ENCODE measurements at regions not wholly inside any gene's neighbourhood (a gene's known extent, or its start where the extent isn't known, plus 50 kb on each side); places are given as distances from the start of the nearest gene placed in this dataset.
"Not testable (repeated sequence)": the region's sequence is repeated elsewhere in the genome, so short reads cannot be mapped to it uniquely, and the experiment has no call there.

- H3K4me1 Mint-ChIP-seq = no peaks in the 10 kb centered on the region
- H3K27ac Mint-ChIP-seq = no peak overlapping the region
- peaks cover 0 to 25% (median 10%) of the 10 kb centered on the region in 9 donors for H3K9me3 Mint-ChIP-seq
- DNase-seq = no peak
- peaks cover 0 to 7% (median 6%) of the 10 kb centered on the region in 3 donors for H3K36me3 Mint-ChIP-seq
- peaks cover 15 to 57% (median 29%) of the 10 kb centered on the region in 5 donors for H3K27me3 Mint-ChIP-seq
- H3K4me3 Mint-ChIP-seq = no peak overlapping the region
- ATAC-seq = no peak
- POLR2A ChIA-PET = no interaction called here
These were observed 103.6 kb upstream of the GALNT18 start for GRCh38 chr11:11725438-11725837.

GRCh38 chr11:11724994-11725393 lies 103.2 kb upstream of the GALNT18 start:
- no peak overlapping the region for H3K4me3 Mint-ChIP-seq
- DNase-seq (no peak), ATAC-seq (no peak)
- peaks cover 0 to 7% (median 6%) of the 10 kb centered on the region in 3 donors for H3K36me3 Mint-ChIP-seq
- H3K4me1 Mint-ChIP-seq = no peaks in the 10 kb centered on the region
- peaks cover 15 to 53% (median 29%) of the 10 kb centered on the region in 5 donors for H3K27me3 Mint-ChIP-seq
- POLR2A ChIA-PET = no interaction called here
- no peak overlapping the region for H3K27ac Mint-ChIP-seq
- H3K9me3 Mint-ChIP-seq = peaks cover 0 to 27% (median 10%) of the 10 kb centered on the region in 9 donors

GRCh38 chr11:11722861-11723260 lies 101.1 kb upstream of the GALNT18 start:
- ATAC-seq (no peak), DNase-seq (no peak)
- POLR2A ChIA-PET = no interaction called here
- Mint-ChIP-seq H3K9me3 (peaks cover 0 to 41% (median 10%) of the 10 kb centered on the region in 9 donors), H3K4me1 (no peaks in the 10 kb centered on the region), H3K4me3 (no peak overlapping the region), H3K27me3 (peaks cover 20 to 63% (median 29%) of the 10 kb centered on the region in 5 donors), H3K27ac (no peak overlapping the region), H3K36me3 (peaks cover 0 to 14% (median 8%) of the 10 kb centered on the region in 3 donors)

- no peak for ATAC-seq
- Mint-ChIP-seq H3K4me1 (no peaks in the 10 kb centered on the region), H3K27me3 (peaks cover 19 to 57% (median 28%) of the 10 kb centered on the region in 5 donors), H3K36me3 (peaks cover 0 to 15% (median 10%) of the 10 kb centered on the region in 3 donors), H3K27ac (no peak overlapping the region), H3K4me3 (no peak overlapping the region), H3K9me3 (peaks cover 0 to 47% (median 15%) of the 10 kb centered on the region in 9 donors)
- no peak for DNase-seq
- POLR2A ChIA-PET = no interaction called here
These were observed 100.4 kb upstream of the GALNT18 start for GRCh38 chr11:11722246-11722645.

GRCh38 chr11:11718511-11718910 lies 96.7 kb upstream of the GALNT18 start:
- POLR2A ChIA-PET = no interaction called here

GRCh38 chr11:11717064-11717725 lies 95.4 kb upstream of the GALNT18 start:
- POLR2A ChIA-PET = no interaction called here
- peaks cover 4 to 66% (median 27%) of the 10 kb centered on the region in 9 donors for H3K9me3 Mint-ChIP-seq

More at GRCh38 chr11:11718511-11718910, 96.7 kb upstream of the GALNT18 start:
- Mint-ChIP-seq H3K4me3 (no peak overlapping the region), H3K4me1 (no peaks in the 10 kb centered on the region), H3K9me3 (peaks cover 7 to 73% (median 35%) of the 10 kb centered on the region in 9 donors), H3K27me3 (peaks cover 13 to 49% (median 28%) of the 10 kb centered on the region in 5 donors), H3K36me3 (peaks cover 0 to 22% (median 20%) of the 10 kb centered on the region in 3 donors), H3K27ac (no peak overlapping the region)
- ATAC-seq = no peak
- DNase-seq = no peak

GRCh38 chr11:11715075-11715474 lies 93.3 kb upstream of the GALNT18 start:
- peaks cover 2 to 47% (median 15%) of the 10 kb centered on the region in 9 donors for H3K9me3 Mint-ChIP-seq
- POLR2A ChIA-PET, H3K27ac Mint-ChIP-seq, H3K4me3 Mint-ChIP-seq, DNase-seq, H3K4me1 Mint-ChIP-seq, ATAC-seq: not testable (repeated sequence)
- H3K27me3 Mint-ChIP-seq = peaks cover 9 to 32% (median 17%) of the 10 kb centered on the region in 5 donors
- H3K36me3 Mint-ChIP-seq = peaks cover 0 to 14% (median 14%) of the 10 kb centered on the region in 3 donors

More at GRCh38 chr11:11717064-11717725, 95.4 kb upstream of the GALNT18 start:
- DNase-seq (no peak), ATAC-seq (no peak)
- Mint-ChIP-seq H3K4me3 (no peak overlapping the region), H3K36me3 (peaks cover 0 to 22% (median 20%) of the 10 kb centered on the region in 3 donors), H3K4me1 (no peaks in the 10 kb centered on the region), H3K27me3 (peaks cover 13 to 39% (median 21%) of the 10 kb centered on the region in 5 donors), H3K27ac (no peak overlapping the region)

GRCh38 chr11:11710556-11710955 lies 88.8 kb upstream of the GALNT18 start:
- peaks cover 0 to 1% (median under 1%) of the 10 kb centered on the region in 3 donors for H3K36me3 Mint-ChIP-seq
- H3K4me3 Mint-ChIP-seq = no peak overlapping the region
- no peak overlapping the region for H3K27ac Mint-ChIP-seq
- H3K9me3 Mint-ChIP-seq = peaks cover 1 to 15% (median 8%) of the 10 kb centered on the region in 9 donors
- POLR2A ChIA-PET = no interaction called here
- DNase-seq = no peak
- H3K27me3 Mint-ChIP-seq = peaks cover 4 to 14% (median 7%) of the 10 kb centered on the region in 5 donors
- H3K4me1 Mint-ChIP-seq = peaks cover 0 to 3% (median 1%) of the 10 kb centered on the region in 4 donors
- no peak for ATAC-seq

GRCh38 chr11:11709447-11710239 lies 87.8 kb upstream of the GALNT18 start:
- peaks cover 0 to 6% (median under 1%) of the 10 kb centered on the region in 9 donors for H3K9me3 Mint-ChIP-seq
- no peak overlapping the region for H3K4me3 Mint-ChIP-seq
- H3K4me1 Mint-ChIP-seq = peaks cover 0 to 3% (median 1%) of the 10 kb centered on the region in 4 donors
- H3K36me3 Mint-ChIP-seq = no peaks in the 10 kb centered on the region
- ATAC-seq (no peak), DNase-seq (no peak)
- peaks cover 3 to 14% (median 5%) of the 10 kb centered on the region in 5 donors for H3K27me3 Mint-ChIP-seq
- POLR2A ChIA-PET = no interaction called here
- no peak overlapping the region for H3K27ac Mint-ChIP-seq

GRCh38 chr11:11708256-11708655 lies 86.5 kb upstream of the GALNT18 start:
- H3K27ac Mint-ChIP-seq = no peak overlapping the region
- H3K27me3 Mint-ChIP-seq = peaks cover 1 to 19% (median 12%) of the 10 kb centered on the region in 5 donors
- ATAC-seq = no peak
- peaks cover 0 to 2% (median 0%) of the 10 kb centered on the region in 9 donors for H3K9me3 Mint-ChIP-seq
- POLR2A ChIA-PET = no interaction called here
- H3K4me1 Mint-ChIP-seq = peaks cover 0 to 3% (median 1%) of the 10 kb centered on the region in 4 donors
- H3K4me3 Mint-ChIP-seq = no peak overlapping the region
- no peak for DNase-seq
- H3K36me3 Mint-ChIP-seq = no peaks in the 10 kb centered on the region

GRCh38 chr11:11706028-11706427 lies 84.2 kb upstream of the GALNT18 start:
- Mint-ChIP-seq H3K36me3 (no peaks in the 10 kb centered on the region), H3K27ac (no peak overlapping the region), H3K27me3 (peaks cover 1 to 21% (median 10%) of the 10 kb centered on the region in 5 donors), H3K4me3 (no peak overlapping the region), H3K9me3 (peaks cover 0 to 2% (median 0%) of the 10 kb centered on the region in 9 donors), H3K4me1 (peaks cover 0 to 3% (median 1%) of the 10 kb centered on the region in 4 donors)
- POLR2A ChIA-PET = no interaction called here
- no peak for ATAC-seq
- no peak for DNase-seq

GRCh38 chr11:11703885-11704284 lies 82.1 kb upstream of the GALNT18 start:
- peaks cover 1 to 21% (median 9%) of the 10 kb centered on the region in 5 donors for H3K27me3 Mint-ChIP-seq
- H3K27ac Mint-ChIP-seq = no peak overlapping the region
- peaks cover 0 to 2% (median 0%) of the 10 kb centered on the region in 9 donors for H3K9me3 Mint-ChIP-seq

GRCh38 chr11:11701070-11701469 lies 79.3 kb upstream of the GALNT18 start:
- Mint-ChIP-seq H3K36me3 (no peaks in the 10 kb centered on the region), H3K4me1 (no peaks in the 10 kb centered on the region), H3K4me3 (no peak overlapping the region), H3K27ac (no peak overlapping the region), H3K27me3 (peaks cover 0 to 21% (median 3%) of the 10 kb centered on the region in 5 donors), H3K9me3 (no peaks in the 10 kb centered on the region)
- ATAC-seq (no peak), DNase-seq (no peak)
- POLR2A ChIA-PET = no interaction called here

More at GRCh38 chr11:11703885-11704284, 82.1 kb upstream of the GALNT18 start:
- POLR2A ChIA-PET = no interaction called here
- Mint-ChIP-seq H3K36me3 (no peaks in the 10 kb centered on the region), H3K4me3 (no peak overlapping the region), H3K4me1 (peaks cover 0 to 3% (median 1%) of the 10 kb centered on the region in 4 donors)
- ATAC-seq (no peak), DNase-seq (no peak)

Data from naive thymus-derived CD8-positive, alpha-beta T cell (primary cell).